T47D (cell line): ENCODE measurements at regions not wholly inside any gene's neighbourhood (a gene's known extent, or its start where the extent isn't known, plus 50 kb on each side); places are given as distances from the start of the nearest gene placed in this dataset.
A peak's percentile ranks its signal among the peaks of the same experiment; 100 is the strongest.

Source experiments
- DNase-seq, 2 experiments: peaks; one replicate each; pipeline versions ENCODE4 v3.0.0 to v3.0.0-alpha.2; 2011 to 2012; ENCODE audit warnings: low read depth in 1 of 2, low spot score in 1 of 2
- JUND ChIP-seq: IDR thresholded peaks from 2 replicates; pipeline ENCODE4 v1.6.1; 2012; ENCODE audit warnings: low read depth
- in situ Hi-C: cut with HindIII; loops from 2 replicates; pipeline ENCODE4 v1.10.0; 2016; ENCODE audit warnings: low sequenced_read_pairs, low pct_unique_long_range_greater_than_20kb

DNA sequence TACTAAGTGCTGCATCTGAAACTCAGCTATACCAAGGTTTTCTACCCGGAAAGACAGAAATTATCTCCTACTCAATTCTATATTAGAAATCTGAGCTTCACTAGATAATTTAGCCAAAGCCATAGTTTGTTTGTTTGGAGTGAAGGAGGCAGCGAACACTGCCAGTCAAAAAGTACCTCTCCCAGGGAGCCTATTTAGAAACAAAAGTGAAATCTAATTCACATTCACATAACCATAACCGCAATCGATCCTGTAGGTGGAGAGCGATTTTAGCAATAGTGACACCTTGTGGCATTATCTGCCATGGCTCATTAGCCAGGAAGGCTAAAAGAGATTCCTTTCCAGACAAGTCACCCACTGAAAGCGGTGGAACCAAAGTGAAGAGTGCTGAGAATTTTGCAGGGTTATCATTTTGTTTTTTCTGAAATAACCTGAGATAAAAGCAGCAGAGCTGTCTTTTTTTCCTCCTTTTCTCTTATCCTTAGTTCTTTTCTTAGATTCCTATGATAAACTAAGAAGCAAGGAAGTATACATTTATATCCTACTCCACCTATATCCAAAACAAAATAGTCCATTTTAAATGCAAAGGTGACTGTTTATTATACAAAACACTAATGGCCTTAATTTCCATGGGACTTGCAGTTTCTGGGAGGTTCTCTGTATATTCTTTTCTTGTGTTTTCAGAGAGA is 83.7 kb upstream of the BET1 start:
- DNase-seq = peak; percentile 41 to 83
- in situ Hi-C loops = no loop called here
- no peak for TF ChIP-seq JUND

DNA sequence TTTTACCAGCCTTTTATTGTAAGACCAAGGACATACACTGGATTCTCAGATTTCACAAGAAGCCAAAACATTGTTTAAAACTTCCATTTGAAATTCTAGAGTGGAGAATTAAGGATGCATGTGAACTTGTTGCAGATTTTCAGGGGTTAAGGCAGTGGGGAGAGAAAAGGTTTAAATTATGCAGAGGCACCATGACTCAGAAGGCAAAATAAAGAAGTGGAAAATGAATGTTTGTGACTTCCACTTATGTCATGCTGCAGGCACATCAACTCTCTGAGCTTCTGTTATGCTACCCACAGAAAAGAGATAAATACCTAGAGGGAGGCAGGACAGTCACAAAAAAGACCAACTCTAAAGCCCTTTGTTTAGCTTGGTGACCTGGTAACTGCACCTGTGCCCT is 84.4 kb upstream of the BET1 start:
- in situ Hi-C loops = no loop called here
- DNase-seq = no peak
- no peak for TF ChIP-seq JUND

DNA sequence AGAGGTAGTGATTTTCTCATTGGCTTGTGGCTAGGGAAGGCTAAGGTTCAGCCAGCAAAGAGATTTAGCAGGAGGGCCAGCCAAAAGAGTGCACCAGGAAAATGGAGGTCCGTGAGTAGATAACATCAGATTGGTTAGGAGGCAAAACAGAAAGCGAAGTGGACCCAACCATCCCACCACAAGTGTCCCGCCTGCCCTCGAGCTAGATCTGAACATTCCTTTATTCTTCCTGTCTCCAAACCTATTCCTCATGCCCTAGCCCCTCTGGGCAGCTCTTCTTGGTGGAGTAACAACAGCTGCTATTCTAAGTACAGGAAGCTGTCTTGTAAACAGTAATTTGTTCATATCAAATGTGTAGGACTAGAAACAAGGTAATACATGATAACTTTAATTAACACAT is 85.7 kb upstream of the BET1 start:
- no peak for DNase-seq
- TF ChIP-seq JUND = no peak
- in situ Hi-C loops = no loop called here

DNA sequence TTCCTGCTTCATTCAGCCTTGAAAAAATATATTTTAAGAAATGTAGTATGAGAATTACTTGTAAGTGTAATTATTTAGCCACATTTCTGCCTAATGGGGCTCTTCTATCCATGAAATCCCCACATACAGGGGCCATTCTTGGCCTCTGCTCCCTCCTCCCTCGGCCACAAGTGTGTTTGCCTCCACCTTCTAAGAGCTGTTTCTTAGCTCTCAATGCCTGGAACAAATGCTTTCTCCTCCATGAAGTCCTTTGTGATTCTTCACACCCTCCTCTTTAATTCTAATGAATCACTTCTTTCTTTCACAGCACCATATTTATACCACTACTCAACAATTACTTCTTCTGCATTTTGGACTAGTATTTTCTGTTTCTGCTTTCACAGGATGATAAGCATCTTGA is 88.8 kb upstream of the BET1 start:
- no peak for DNase-seq
- in situ Hi-C loops = no loop called here
- TF ChIP-seq JUND = no peak

DNA sequence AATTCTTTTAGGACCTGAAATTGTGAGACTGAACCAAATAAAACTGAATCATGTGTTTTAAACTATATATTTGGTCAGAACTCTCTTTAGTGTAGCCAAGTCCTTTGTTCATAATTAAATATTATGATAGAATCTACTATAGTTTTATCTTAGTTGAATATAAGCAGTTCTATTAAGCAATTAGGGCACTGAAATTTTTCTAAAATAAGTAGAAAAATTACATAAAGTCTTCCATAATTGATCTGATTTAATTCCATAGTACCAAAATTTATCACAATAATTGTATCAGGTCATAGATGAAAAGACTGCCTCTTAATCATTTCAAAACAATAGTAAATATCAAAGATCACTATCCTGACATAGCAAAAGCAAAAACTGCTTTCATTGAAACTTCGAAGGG is 90.1 kb upstream of the BET1 start:
- in situ Hi-C loops = no loop called here
- DNase-seq = no peak
- no peak for TF ChIP-seq JUND

DNA sequence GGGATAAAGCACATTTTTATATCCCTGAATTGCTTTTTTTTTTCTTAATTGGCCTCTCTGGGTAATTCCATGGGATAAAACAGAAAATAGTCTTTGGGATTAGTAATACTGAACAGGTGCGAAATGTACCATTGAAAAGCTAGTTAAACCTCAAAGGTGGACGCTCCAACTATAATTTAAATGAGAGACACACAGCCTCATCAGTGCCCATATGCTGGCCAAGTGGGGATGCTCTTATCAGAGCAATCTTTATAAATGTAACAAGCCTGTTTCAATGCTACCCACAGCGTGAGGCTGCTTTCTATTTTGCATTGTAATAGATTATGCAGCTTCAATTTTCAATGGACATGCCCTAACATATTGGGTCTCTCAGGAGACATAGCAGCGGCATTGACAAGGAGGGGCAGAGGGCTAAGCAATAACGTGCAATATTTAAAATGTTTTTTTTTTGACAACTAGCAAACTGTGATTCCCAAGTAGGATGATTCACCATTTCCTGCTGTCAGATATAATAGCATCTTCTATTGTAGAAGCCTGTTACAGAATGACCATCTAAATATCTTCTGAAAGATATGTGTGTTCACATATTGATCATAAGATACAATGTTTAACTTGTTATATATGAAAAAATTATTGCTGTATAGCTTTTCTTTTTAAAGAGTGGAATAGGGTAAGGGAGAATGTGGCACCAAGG is 91.3 kb upstream of the BET1 start:
- TF ChIP-seq JUND = no peak
- in situ Hi-C loops = no loop called here
- DNase-seq = no peak

DNA sequence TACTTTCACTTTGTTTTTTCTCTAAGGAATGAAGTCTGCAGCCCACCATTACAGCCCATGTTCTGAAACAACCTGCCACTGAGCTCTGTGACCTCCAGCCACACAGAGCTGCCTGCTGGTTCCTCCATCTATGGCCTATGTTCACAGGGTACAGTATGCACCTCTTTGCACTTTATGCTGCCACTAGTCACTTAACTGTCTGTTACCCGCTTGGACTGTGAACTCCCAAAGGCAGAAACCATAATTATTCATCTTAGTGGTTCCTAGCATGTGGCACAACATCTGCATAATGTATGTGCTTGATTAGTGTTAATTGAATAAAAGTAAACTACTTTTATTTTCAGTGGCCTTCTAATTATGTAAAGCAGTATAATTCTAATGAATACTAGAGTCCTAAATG is 95.5 kb upstream of the BET1 start:
- in situ Hi-C loops = no loop called here
- no peak for DNase-seq
- TF ChIP-seq JUND = no peak

DNA sequence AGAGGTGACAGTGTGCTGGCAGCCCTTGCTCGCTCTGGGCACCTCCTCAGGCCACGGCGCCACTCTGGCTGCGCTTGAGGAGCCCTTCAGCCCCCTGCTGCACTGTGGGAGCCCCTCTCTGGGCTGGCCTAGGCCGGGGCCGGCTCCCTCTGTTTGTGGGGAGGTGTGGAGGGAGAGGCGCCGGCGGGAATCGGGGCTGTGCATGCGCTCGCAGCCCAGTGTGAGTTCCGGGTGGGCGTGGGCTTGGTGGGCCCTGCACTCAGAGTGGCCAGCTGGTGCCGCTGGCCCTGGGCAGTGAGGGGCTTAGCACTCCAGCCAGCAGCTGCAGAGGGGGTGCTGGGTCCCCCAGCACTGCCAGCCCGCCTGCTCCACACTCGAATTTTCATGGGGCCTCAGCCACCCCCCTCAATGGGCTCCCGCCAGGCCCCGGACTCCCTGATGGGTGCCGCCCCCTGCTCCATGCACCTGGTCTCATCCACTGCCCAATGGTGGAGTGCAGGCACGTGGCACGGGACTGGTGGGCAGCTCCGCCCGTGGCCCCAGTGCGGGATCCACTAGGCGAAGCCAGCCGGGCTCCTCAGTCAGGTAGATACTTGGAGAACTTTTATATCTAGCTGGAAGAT is 96.7 kb upstream of the BET1 start:
- no peak for TF ChIP-seq JUND
- in situ Hi-C loops = no loop called here
- DNase-seq = no peak

DNA sequence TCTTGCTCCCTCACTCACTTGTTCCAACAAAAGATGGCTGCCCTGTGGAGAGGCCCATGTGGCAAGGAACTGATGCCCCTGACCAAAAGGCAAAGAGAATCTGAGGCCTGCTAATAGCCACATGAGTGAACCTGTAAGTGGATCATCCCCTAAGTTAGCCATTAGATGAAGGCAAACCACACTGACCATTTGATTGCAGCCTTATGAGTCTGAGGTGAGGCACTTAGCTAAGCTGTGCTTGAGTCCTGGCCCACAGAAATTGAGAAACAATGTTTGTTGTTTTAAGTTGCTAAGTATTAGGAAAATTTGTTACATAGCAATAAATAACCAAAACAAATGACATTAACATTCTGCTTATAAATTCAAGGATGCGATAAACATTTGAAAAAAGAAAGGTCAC is 100.1 kb upstream of the BET1 start:
- in situ Hi-C loops = no loop called here
- no peak for DNase-seq
- no peak for TF ChIP-seq JUND

DNA sequence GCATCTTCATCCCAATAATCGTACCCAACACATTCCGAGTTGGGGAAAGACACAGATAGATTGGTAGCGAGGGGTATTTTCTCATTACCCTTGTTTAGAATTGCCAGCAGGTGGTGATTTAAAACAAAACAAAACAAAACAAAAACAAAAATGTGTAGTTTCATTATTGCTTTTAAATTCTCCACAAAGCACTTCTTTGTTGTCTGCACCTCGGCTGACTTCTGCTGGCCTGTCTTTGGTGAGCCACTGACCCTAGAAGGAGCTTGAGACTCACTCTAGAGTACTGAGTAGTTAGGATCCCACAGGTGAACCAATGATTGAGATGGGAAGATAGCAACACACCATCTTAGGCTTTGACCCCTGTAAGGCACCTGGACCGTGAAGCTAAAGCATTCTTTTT is 105.4 kb upstream of the BET1 start:
- DNase-seq = no peak
- TF ChIP-seq JUND = no peak
- in situ Hi-C loops = no loop called here

DNA sequence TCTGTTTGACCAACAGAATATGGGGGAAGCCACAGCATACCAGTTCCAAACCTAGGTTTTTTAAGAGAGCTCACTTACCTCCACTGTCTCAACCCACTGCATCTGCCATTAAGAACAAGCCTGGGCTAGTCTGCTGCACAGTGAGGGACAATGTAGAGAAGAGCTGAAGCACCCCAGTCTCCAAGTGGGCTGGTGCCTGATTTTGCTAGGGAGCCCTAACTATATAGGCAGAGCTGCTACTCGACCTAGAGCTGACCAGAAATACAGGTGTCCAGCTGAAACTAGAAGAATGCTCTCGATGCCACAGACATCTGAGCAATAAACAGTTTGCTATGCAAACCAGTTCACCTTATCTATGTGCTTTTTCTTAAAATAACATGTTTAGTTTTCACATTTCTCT is 106.9 kb upstream of the BET1 start:
- no peak for TF ChIP-seq JUND
- in situ Hi-C loops = no loop called here
- DNase-seq = no peak

DNA sequence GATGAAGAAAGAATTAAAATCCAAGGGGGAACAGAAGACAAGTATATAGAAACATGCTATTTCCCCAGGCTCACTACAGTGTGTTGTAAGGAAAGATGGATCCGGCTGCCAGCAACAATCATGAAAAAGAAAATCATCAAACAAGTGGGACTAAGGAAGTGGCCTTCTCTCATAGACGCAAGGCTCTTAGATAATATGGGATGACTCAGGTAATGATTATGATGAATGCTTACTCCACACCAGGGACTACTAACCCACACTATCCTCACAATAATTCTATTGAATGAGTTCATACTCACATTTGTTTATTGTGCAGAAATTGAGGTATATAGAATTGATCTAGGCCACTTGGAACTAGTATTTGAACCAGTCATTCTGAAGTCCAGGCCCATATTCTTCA is 111.2 kb upstream of the BET1 start:
- DNase-seq = no peak
- TF ChIP-seq JUND = no peak
- in situ Hi-C loops = no loop called here

DNA sequence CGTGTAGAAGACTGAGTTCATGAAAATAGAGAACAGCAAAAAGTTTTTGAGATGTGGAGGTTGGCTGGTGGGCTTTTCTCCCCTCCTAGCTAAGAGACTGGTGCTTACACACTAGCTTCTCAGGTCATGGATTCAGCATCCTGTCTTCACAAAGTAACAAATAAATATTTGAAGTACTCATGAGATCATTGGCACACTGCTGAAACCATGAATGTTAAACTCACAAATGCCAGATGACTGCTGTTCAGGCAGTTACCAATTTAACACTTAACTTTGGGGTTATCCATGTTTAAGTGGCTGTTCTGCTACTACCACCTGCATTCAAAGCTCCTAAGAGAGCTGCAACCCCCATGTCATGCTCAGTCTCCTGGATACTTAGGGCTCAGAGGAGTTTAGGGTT is 119.0 kb upstream of the BET1 start:
- no peak for TF ChIP-seq JUND
- in situ Hi-C loops = no loop called here
- no peak for DNase-seq
